NCI-H526 treated with DMSO at 0.1 percent for 48 hours (cell line): ENCODE measurements at regions not wholly inside any gene's neighbourhood (a gene's known extent, or its start where the extent isn't known, plus 50 kb on each side); places are given as distances from the start of the nearest gene placed in this dataset.

Source experiments
- DNase-seq: peaks from one replicate; lab custom pipeline; 2025; lab: John Stamatoyannopoulos, UW

GRCh38 chr15:53305101-53305500 lies 454.4 kb downstream of the WDR72 start:
- DNase-seq: no peak

GRCh38 chr15:53297828-53298227 lies 461.6 kb downstream of the WDR72 start:
- DNase-seq: no peak

GRCh38 chr15:53296603-53297002 lies 462.9 kb downstream of the WDR72 start:
- no peak for DNase-seq

- DNase-seq: no peak
These were observed 463.9 kb downstream of the WDR72 start for GRCh38 chr15:53295574-53295973.

GRCh38 chr15:53288542-53288941 lies 470.9 kb downstream of the WDR72 start:
- no peak for DNase-seq

- no peak for DNase-seq
These were observed 484.5 kb upstream of the ONECUT1 start for GRCh38 chr15:53274630-53275029.

GRCh38 chr15:53272116-53272515 lies 482.0 kb upstream of the ONECUT1 start:
- DNase-seq: no peak

- no peak for DNase-seq
These were observed 476.0 kb upstream of the ONECUT1 start for GRCh38 chr15:53266176-53266575.

GRCh38 chr15:53260647-53261046 lies 470.5 kb upstream of the ONECUT1 start:
- DNase-seq: no peak

GRCh38 chr15:53256457-53256856 lies 466.3 kb upstream of the ONECUT1 start:
- DNase-seq: no peak

GRCh38 chr15:53256043-53256442 lies 465.9 kb upstream of the ONECUT1 start:
- no peak for DNase-seq

GRCh38 chr15:53251996-53252395 lies 461.9 kb upstream of the ONECUT1 start:
- peak; percentile 1 for DNase-seq

- no peak for DNase-seq
These were observed 461.4 kb upstream of the ONECUT1 start for GRCh38 chr15:53251523-53251922.

GRCh38 chr15:53247041-53247708 lies 457.0 kb upstream of the ONECUT1 start:
- no peak for DNase-seq

GRCh38 chr15:53246404-53246803 lies 456.3 kb upstream of the ONECUT1 start:
- DNase-seq: no peak

- DNase-seq: no peak
These were observed 443.7 kb upstream of the ONECUT1 start for GRCh38 chr15:53233801-53234200.

- DNase-seq: no peak
These were observed 440.3 kb upstream of the ONECUT1 start for GRCh38 chr15:53230473-53230872.

GRCh38 chr15:53226559-53226958 lies 436.4 kb upstream of the ONECUT1 start:
- DNase-seq: no peak

GRCh38 chr15:53225781-53226180 lies 435.6 kb upstream of the ONECUT1 start:
- DNase-seq: no peak

GRCh38 chr15:53224371-53224770 lies 434.2 kb upstream of the ONECUT1 start:
- no peak for DNase-seq

- no peak for DNase-seq
These were observed 433.7 kb upstream of the ONECUT1 start for GRCh38 chr15:53223815-53224214.

GRCh38 chr15:53218666-53219580 lies 428.8 kb upstream of the ONECUT1 start:
- no peak for DNase-seq

- no peak for DNase-seq
These were observed 425.9 kb upstream of the ONECUT1 start for GRCh38 chr15:53216036-53216435.
